ENCODE measurements at regions not wholly inside any gene's neighbourhood (a gene's known extent, or its start where the extent isn't known, plus 50 kb on each side); places are given as distances from the start of the nearest gene placed in this dataset.
"Not testable (repeated sequence)": the region's sequence is repeated elsewhere in the genome, so short reads cannot be mapped to it uniquely, and the experiment has no call there.

- intact Hi-C loops (cut with DNase I): no loop called here
- Histone ChIP-seq H3K36me3 (no peaks in the 10 kb centered on the region), H3K4me3 (no peak overlapping the region), H3K27me3 (no peaks in the 10 kb centered on the region), H3K9me3 (no peaks in the 10 kb centered on the region), H3K27ac (no peak overlapping the region), H3K4me1 (no peaks in the 10 kb centered on the region)
- TF ChIP-seq POLR2AphosphoS5 (IDR thresholded peaks at IDR 0.05; ENCODE audit: insufficient read depth in 1 of 2, low read depth in 1 of 2) (no peak), CTCF (IDR thresholded peaks at IDR 0.05) (no peak), POLR2A (IDR thresholded peaks at IDR 0.05) (no peak)
- no peak for DNase-seq (ENCODE audit: extremely low spot score in 2 of 2)
Observed at GRCh38 chr12:67786086-67786485, 137.5 kb downstream of the DYRK2 start.

GRCh38 chr12:67788118-67788517 is 139.6 kb downstream of the DYRK2 start:
- H3K27ac ChIP-seq: no peak overlapping the region
- no peaks in the 10 kb centered on the region for H3K27me3 ChIP-seq
- H3K4me1 ChIP-seq: no peaks in the 10 kb centered on the region
- no peaks in the 10 kb centered on the region for H3K9me3 ChIP-seq
- no peaks in the 10 kb centered on the region for H3K36me3 ChIP-seq
- no peak for DNase-seq (ENCODE audit: extremely low spot score in 2 of 2)
- no peak overlapping the region for H3K4me3 ChIP-seq
- intact Hi-C loops (cut with DNase I): no loop called here
- TF ChIP-seq POLR2A (IDR thresholded peaks at IDR 0.05): no peak
- no peak for TF ChIP-seq CTCF (IDR thresholded peaks at IDR 0.05)
- no peak for TF ChIP-seq POLR2AphosphoS5 (IDR thresholded peaks at IDR 0.05; ENCODE audit: insufficient read depth in 1 of 2, low read depth in 1 of 2)

GRCh38 chr12:67789266-67789665 is 140.7 kb downstream of the DYRK2 start:
- H3K4me3 ChIP-seq: no peak overlapping the region
- DNase-seq (ENCODE audit: extremely low spot score in 2 of 2): no peak
- H3K27ac ChIP-seq: no peak overlapping the region
- H3K27me3 ChIP-seq: no peaks in the 10 kb centered on the region
- H3K9me3 ChIP-seq: no peaks in the 10 kb centered on the region
- no peaks in the 10 kb centered on the region for H3K4me1 ChIP-seq
- no peaks in the 10 kb centered on the region for H3K36me3 ChIP-seq
- TF ChIP-seq POLR2AphosphoS5 (IDR thresholded peaks at IDR 0.05; ENCODE audit: insufficient read depth in 1 of 2, low read depth in 1 of 2): no peak
- TF ChIP-seq CTCF (IDR thresholded peaks at IDR 0.05): no peak
- TF ChIP-seq POLR2A (IDR thresholded peaks at IDR 0.05): no peak
- intact Hi-C loops (cut with DNase I): no loop called here

GRCh38 chr12:67790660-67791059 is 142.1 kb downstream of the DYRK2 start:
- Histone ChIP-seq H3K4me1 (no peaks in the 10 kb centered on the region), H3K9me3 (no peaks in the 10 kb centered on the region), H3K4me3 (no peak overlapping the region), H3K36me3 (no peaks in the 10 kb centered on the region), H3K27ac (no peak overlapping the region), H3K27me3 (no peaks in the 10 kb centered on the region)
- intact Hi-C loops (cut with DNase I): no loop called here
- DNase-seq (ENCODE audit: extremely low spot score in 2 of 2): no peak
- TF ChIP-seq POLR2A (IDR thresholded peaks at IDR 0.05): no peak
- TF ChIP-seq CTCF (IDR thresholded peaks at IDR 0.05): no peak
- TF ChIP-seq POLR2AphosphoS5 (IDR thresholded peaks at IDR 0.05; ENCODE audit: insufficient read depth in 1 of 2, low read depth in 1 of 2): no peak

GRCh38 chr12:67791362-67791761 is 142.8 kb downstream of the DYRK2 start:
- H3K4me1 ChIP-seq; DNase-seq (ENCODE audit: extremely low spot score in 2 of 2); H3K27me3 ChIP-seq; H3K4me3 ChIP-seq; intact Hi-C loops (cut with DNase I); H3K9me3 ChIP-seq; H3K36me3 ChIP-seq; H3K27ac ChIP-seq: not testable (repeated sequence)

GRCh38 chr12:67792185-67792584 is 143.6 kb downstream of the DYRK2 start:
- H3K27ac ChIP-seq: no peak overlapping the region
- intact Hi-C loops (cut with DNase I): no loop called here
- H3K4me1 ChIP-seq: no peaks in the 10 kb centered on the region
- no peak for DNase-seq (ENCODE audit: extremely low spot score in 2 of 2)
- H3K9me3 ChIP-seq: no peaks in the 10 kb centered on the region
- no peak overlapping the region for H3K4me3 ChIP-seq
- TF ChIP-seq POLR2A (IDR thresholded peaks at IDR 0.05) (no peak), CTCF (IDR thresholded peaks at IDR 0.05) (no peak), POLR2AphosphoS5 (IDR thresholded peaks at IDR 0.05; ENCODE audit: insufficient read depth in 1 of 2, low read depth in 1 of 2) (no peak)
- no peaks in the 10 kb centered on the region for H3K27me3 ChIP-seq
- H3K36me3 ChIP-seq: no peaks in the 10 kb centered on the region
